ENCODE measurements at regions not wholly inside any gene's neighbourhood (a gene's known extent, or its start where the extent isn't known, plus 50 kb on each side); places are given as distances from the start of the nearest gene placed in this dataset.

- DNase-seq (no peak), ATAC-seq (ENCODE audit: low FRiP score in 2 of 2) (no peak)
- Histone ChIP-seq H3K36me3 (no peaks in the 10 kb centered on the region), H3K27me3 (no peaks in the 10 kb centered on the region), H3K9me3 (no peaks in the 10 kb centered on the region), H3K27ac (no peak overlapping the region), H3K4me3 (no peak overlapping the region), H3K4me1 (no peaks in the 10 kb centered on the region)
- WGBS, 2 donors, result 58 to 70% methylated on average over 1 of the region's 1 CpG
- TF ChIP-seq EP300 (IDR thresholded peaks at IDR 0.05) (no peak), POLR2AphosphoS5 (IDR thresholded peaks at IDR 0.05) (no peak), CTCF (IDR thresholded peaks at IDR 0.05) (no peak), POLR2A (IDR thresholded peaks at IDR 0.05) (no peak)
Measured at GRCh38 chr21:24179110-24179509, 1428.2 kb downstream of the MRPL39 start.

- no peaks in the 10 kb centered on the region for H3K27me3 ChIP-seq
Measured at GRCh38 chr21:24175106-24175505, 1432.2 kb downstream of the MRPL39 start.

GRCh38 chr21:24171736-24172135 lies 1435.5 kb downstream of the MRPL39 start:
- no peaks in the 10 kb centered on the region for H3K4me1 ChIP-seq
- no peak for TF ChIP-seq CTCF (IDR thresholded peaks at IDR 0.05)
- TF ChIP-seq EP300 (IDR thresholded peaks at IDR 0.05), result no peak
- no peak for TF ChIP-seq POLR2A (IDR thresholded peaks at IDR 0.05)
- no peak for TF ChIP-seq POLR2AphosphoS5 (IDR thresholded peaks at IDR 0.05)
- H3K9me3 ChIP-seq, result no peaks in the 10 kb centered on the region
- DNase-seq (no peak), ATAC-seq (ENCODE audit: low FRiP score in 2 of 2) (no peak)
- H3K27me3 ChIP-seq, result no peaks in the 10 kb centered on the region
- WGBS, 2 donors, result 77 to 81% methylated on average over 4 of the region's 4 CpGs
- no peak overlapping the region for H3K27ac ChIP-seq
- no peaks in the 10 kb centered on the region for H3K36me3 ChIP-seq
- no peak overlapping the region for H3K4me3 ChIP-seq

More at GRCh38 chr21:24175106-24175505, 1432.2 kb downstream of the MRPL39 start:
- 74 to 83% methylated on average over 1 of the region's 1 CpG for WGBS, 2 donors
- TF ChIP-seq POLR2AphosphoS5 (IDR thresholded peaks at IDR 0.05) (no peak), EP300 (IDR thresholded peaks at IDR 0.05) (no peak)
- Histone ChIP-seq H3K36me3 (no peaks in the 10 kb centered on the region), H3K27ac (no peak overlapping the region), H3K4me1 (no peaks in the 10 kb centered on the region), H3K9me3 (no peaks in the 10 kb centered on the region), H3K4me3 (no peak overlapping the region)
- no peak for DNase-seq
- ATAC-seq (ENCODE audit: low FRiP score in 2 of 2), result no peak

- TF ChIP-seq CTCF (IDR thresholded peaks at IDR 0.05) (no peak), EP300 (IDR thresholded peaks at IDR 0.05) (no peak), POLR2AphosphoS5 (IDR thresholded peaks at IDR 0.05) (no peak)
- Histone ChIP-seq H3K27ac (no peak overlapping the region), H3K27me3 (no peaks in the 10 kb centered on the region), H3K9me3 (no peaks in the 10 kb centered on the region), H3K36me3 (no peaks in the 10 kb centered on the region), H3K4me1 (no peaks in the 10 kb centered on the region), H3K4me3 (no peak overlapping the region)
- no peak for DNase-seq
- WGBS, 2 donors, result 84 to 89% methylated on average over 8 of the region's 8 CpGs
- no peak for ATAC-seq (ENCODE audit: low FRiP score in 2 of 2)
Measured at GRCh38 chr21:24163539-24163938, 1443.7 kb downstream of the MRPL39 start.

- Histone ChIP-seq H3K4me1 (no peaks in the 10 kb centered on the region), H3K27ac (no peak overlapping the region), H3K36me3 (no peaks in the 10 kb centered on the region), H3K9me3 (no peaks in the 10 kb centered on the region), H3K27me3 (no peaks in the 10 kb centered on the region), H3K4me3 (no peak overlapping the region)
- ATAC-seq (ENCODE audit: low FRiP score in 2 of 2) (no peak), DNase-seq (no peak)
- TF ChIP-seq CTCF (IDR thresholded peaks at IDR 0.05), result no peak
- TF ChIP-seq POLR2AphosphoS5 (IDR thresholded peaks at IDR 0.05), result no peak
- TF ChIP-seq POLR2A (IDR thresholded peaks at IDR 0.05), result no peak
- WGBS, 2 donors, result 73 to 80% methylated on average over 5 of the region's 5 CpGs
Measured at GRCh38 chr21:24160528-24160927, 1446.8 kb downstream of the MRPL39 start.
